HepG2 (cell line): ENCODE measurements at regions not wholly inside any gene's neighbourhood (a gene's known extent, or its start where the extent isn't known, plus 50 kb on each side); places are given as distances from the start of the nearest gene placed in this dataset.

Experiments used
- ATAC-seq: fragments of 200-7000 bp; cut with Tn5 transposase; 3 replicates; pipeline ENCODE4 v1.9.1; 2020; ENCODE audit warnings: mild to moderate bottlenecking, moderate library complexity
- BruUV-seq: library from RNA; stranded (reverse); fragments of 400-500 nt; replicated peaks from 2 replicates; lab custom pipeline; 2021; lab: Mats Ljungman, UMichigan
- CTCF ChIA-PET: fragments of 300-600 bp; formaldehyde crosslinking; extraction: SDS; loops from one replicate; lab custom pipeline; 2021; ENCODE audit warnings: low total read pairs, inconsistent platforms, low intra/inter-chr PET ratio; lab: Yijun Ruan, JAX
- POLR2A ChIA-PET: fragments of 350-600 bp; sonication (Branson Sonifier 250); formaldehyde crosslinking; loops from one replicate; lab custom pipeline; 2020; ENCODE audit warnings: antibody characterized with exemption, inconsistent platforms; lab: Yijun Ruan, JAX
- DNase-seq: peaks from one replicate; pipeline ENCODE4 v3.0.0-alpha.2; 2015; ENCODE audit warnings: low spot score
- FAIRE-seq: peaks from 3 replicates; lab custom pipeline; 2011; peaks lifted over from hg19 to GRCh38; lab: Jason Lieb, UNC
- H2AFZ ChIP-seq: one replicate; pipeline ENCODE4 v1.6.1; 2011; ENCODE audit warnings: low read length, inconsistent platforms
- H3K27ac ChIP-seq: fragments of 300-600 bp; 3 replicates; pipeline ENCODE4 v1.8.0; 2011; ENCODE audit warnings: mixed run types, mild to moderate bottlenecking, mixed read lengths, low read length, inconsistent platforms; ENCODE audit not compliant: insufficient read depth; ENCODE audit errors: extremely low read length
- H3K27me3 ChIP-seq, 2 experiments: fragments of 200-600 bp in 1 of 2; 2 replicates in 1 of 2; 3 replicates in 1 of 2; pipeline versions ENCODE4 v1.6.0 to v1.8.0; 2011; ENCODE audit warnings: low read length in 2 of 2, mild to moderate bottlenecking in 2 of 2, moderate library complexity in 2 of 2, inconsistent platforms in 1 of 2; ENCODE audit not compliant: insufficient read depth in 2 of 2, control insufficient read depth in 1 of 2
- H3K36me3 ChIP-seq, 2 experiments: fragments of 200-600 bp in 1 of 2; replicated peaks in 1 of 2; 2 replicates in 1 of 2; 3 replicates in 1 of 2; pipeline versions ENCODE4 v1.5.1 to v1.8.0; 2011; ENCODE audit warnings: low read length in 2 of 2, inconsistent platforms in 1 of 2; ENCODE audit not compliant: insufficient read depth in 2 of 2, control insufficient read depth in 1 of 2
- H3K4me1 ChIP-seq: 2 replicates; pipeline ENCODE4 v1.5.1; 2012; ENCODE audit warnings: low read length, inconsistent platforms; ENCODE audit not compliant: insufficient read depth
- H3K4me2 ChIP-seq: 2 replicates; pipeline ENCODE4 v1.6.0; 2011; ENCODE audit warnings: low read depth, low read length, inconsistent platforms
- H3K4me3 ChIP-seq, 3 experiments: fragments of 200-600 bp in 1 of 3; sonication (generic), shearing (Covaris generic) in 1 of 3; replicated peaks in 1 of 3; 2 replicates each; pipeline ENCODE4 v1.5.1; 2011 to 2016; ENCODE audit warnings: low read length in 3 of 3, inconsistent platforms in 2 of 3, low read depth in 2 of 3, mild to moderate bottlenecking in 2 of 3, control low read depth in 1 of 3, mixed read lengths in 1 of 3; ENCODE audit not compliant: insufficient read depth in 1 of 3
- H3K79me2 ChIP-seq: one replicate; pipeline ENCODE4 v1.6.1; 2011; ENCODE audit warnings: low read length, inconsistent platforms; ENCODE audit not compliant: insufficient read depth
- H3K9ac ChIP-seq: 2 replicates; pipeline ENCODE4 v1.6.0; 2011; ENCODE audit warnings: mild to moderate bottlenecking, low read depth, low read length, inconsistent platforms; ENCODE audit not compliant: insufficient read depth
- H3K9me3 ChIP-seq: 2 replicates; pipeline ENCODE4 v1.5.1; 2012; ENCODE audit warnings: mild to moderate bottlenecking, low read length
- H4K20me1 ChIP-seq: 2 replicates; pipeline ENCODE4 v1.6.0; 2011; ENCODE audit warnings: inconsistent platforms, mild to moderate bottlenecking, low read length, moderate library complexity; ENCODE audit not compliant: insufficient read depth
- CERS6 ChIP-seq: sonication (generic); formaldehyde crosslinking; IDR thresholded peaks from 2 replicates; pipeline ENCODE4 v1.5.0; 2020; ENCODE audit warnings: missing genetic modification reagents
- EZH2 ChIP-seq: conservative IDR thresholded peaks from 2 replicates; pipeline ENCODE4 v1.6.1; 2012; ENCODE audit warnings: mild to moderate bottlenecking, low read depth, low read length, moderate library complexity
- KIAA2018 ChIP-seq: sonication (generic); formaldehyde crosslinking; IDR thresholded peaks from 2 replicates; pipeline ENCODE4 v1.5.0; 2020; ENCODE audit warnings: mild to moderate bottlenecking, missing genetic modification reagents, borderline replicate concordance
- ZBTB3 ChIP-seq: sonication (generic); formaldehyde crosslinking; IDR thresholded peaks from 2 replicates; pipeline ENCODE4 v1.4.0; 2020; ENCODE audit warnings: low read depth, mild to moderate bottlenecking, moderate library complexity, missing genetic modification reagents, borderline replicate concordance
- ZNF20 ChIP-seq: sonication (generic); formaldehyde crosslinking; IDR thresholded peaks from 2 replicates; pipeline ENCODE4 v1.4.0; 2020; ENCODE audit warnings: mild to moderate bottlenecking, moderate library complexity, missing genetic modification reagents
- ZNF33B ChIP-seq: sonication (generic); formaldehyde crosslinking; IDR thresholded peaks from 2 replicates; pipeline ENCODE4 v1.5.1; 2020; ENCODE audit warnings: mild to moderate bottlenecking, missing genetic modification reagents
- ZNF768 ChIP-seq: sonication (generic); formaldehyde crosslinking; IDR thresholded peaks from 2 replicates; pipeline ENCODE4 v1.4.0; 2020; ENCODE audit warnings: missing genetic modification reagents
- WGBS: methylation state at CpG from one replicate; pipeline ENCODE4 v1.1.6; 2017; ENCODE audit warnings: low lambda C conversion rate; 5-methylcytosine and 5-hydroxymethylcytosine counted together
- in situ Hi-C: cut with HindIII; loops from 2 replicates; pipeline ENCODE4 v1.10.0; 2017; ENCODE audit warnings: low pct_unique_long_range_greater_than_20kb; ENCODE audit not compliant: extremely low pct_ligation_motif_present
- intact Hi-C: fragments of 100-400 bp; cut with micrococcal nuclease; formaldehyde crosslinking; loops from one replicate; pipeline ENCODE4 v1.10.0; 2022; ENCODE audit not compliant: unreplicated experiment
- TF ChIP-seq, protein P1 (sequence below): sonication (generic); formaldehyde crosslinking; IDR thresholded peaks from 2 replicates; pipeline ENCODE4 v1.4.0; 2020; ENCODE audit warnings: missing genetic modification reagents

DNA sequence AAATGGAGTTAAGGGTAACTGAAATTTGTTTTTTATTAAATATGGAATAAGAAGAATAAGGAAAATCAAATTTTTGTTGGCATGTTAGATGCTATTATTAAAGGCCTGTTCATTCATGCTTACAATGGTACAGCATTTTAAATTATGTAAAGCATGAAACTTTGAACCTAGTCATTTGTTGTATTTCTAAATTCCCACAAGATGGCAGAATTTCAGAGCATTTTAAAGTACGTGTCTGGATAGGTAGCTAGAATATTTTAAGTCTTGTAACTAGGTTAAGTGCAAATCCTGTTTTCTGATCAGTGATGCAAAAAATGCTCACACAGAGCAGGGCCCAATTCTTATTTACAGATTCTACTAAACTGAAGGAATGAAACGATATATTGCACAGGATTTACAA is 585.6 kb upstream of the MIS18BP1 start:
- Histone ChIP-seq H3K9me3 (no peaks in the 10 kb centered on the region), H3K79me2 (no peaks in the 10 kb centered on the region), H3K27ac (no peak overlapping the region), H3K4me2 (no peak overlapping the region), H3K9ac (no peak overlapping the region), H4K20me1 (no peaks in the 10 kb centered on the region), H2AFZ (no peak overlapping the region), H3K36me3 (no peaks in the 10 kb centered on the region), H3K4me3 (no peak overlapping the region), H3K4me1 (no peaks in the 10 kb centered on the region), H3K27me3 (no peaks in the 10 kb centered on the region)
- FAIRE-seq (no peak), DNase-seq (no peak), ATAC-seq (no peak)
- intact Hi-C loops (no loop called here), in situ Hi-C loops (no loop called here)
- ChIA-PET POLR2A (no interaction called here), CTCF (no interaction called here)
- no peak for TF ChIP-seq ZNF768 (CRISPR knock-in tag)
- TF ChIP-seq CERS6: no peak
- TF ChIP-seq, protein P1, sequence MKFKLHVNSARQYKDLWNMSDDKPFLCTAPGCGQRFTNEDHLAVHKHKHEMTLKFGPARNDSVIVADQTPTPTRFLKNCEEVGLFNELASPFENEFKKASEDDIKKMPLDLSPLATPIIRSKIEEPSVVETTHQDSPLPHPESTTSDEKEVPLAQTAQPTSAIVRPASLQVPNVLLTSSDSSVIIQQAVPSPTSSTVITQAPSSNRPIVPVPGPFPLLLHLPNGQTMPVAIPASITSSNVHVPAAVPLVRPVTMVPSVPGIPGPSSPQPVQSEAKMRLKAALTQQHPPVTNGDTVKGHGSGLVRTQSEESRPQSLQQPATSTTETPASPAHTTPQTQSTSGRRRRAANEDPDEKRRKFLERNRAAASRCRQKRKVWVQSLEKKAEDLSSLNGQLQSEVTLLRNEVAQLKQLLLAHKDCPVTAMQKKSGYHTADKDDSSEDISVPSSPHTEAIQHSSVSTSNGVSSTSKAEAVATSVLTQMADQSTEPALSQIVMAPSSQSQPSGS (CRISPR knock-in tag): no peak
- no peak for TF ChIP-seq EZH2
- no peak for TF ChIP-seq ZBTB3 (CRISPR knock-in tag)
- no peak for TF ChIP-seq ZNF20
- BruUV-seq: no TSS peak
- 0% methylated on average over 2 of the region's 2 CpGs for WGBS

- no peaks in the 10 kb centered on the region for H3K79me2 ChIP-seq
- H3K9me3 ChIP-seq: no peaks in the 10 kb centered on the region
- no peak overlapping the region for H2AFZ ChIP-seq
- no peaks in the 10 kb centered on the region for H3K36me3 ChIP-seq
- ChIA-PET POLR2A (no interaction called here), CTCF (no interaction called here)
- H3K27ac ChIP-seq: no peak overlapping the region
- 46% methylated on average over 2 of the region's 2 CpGs for WGBS
- no peak for DNase-seq
- FAIRE-seq: no peak
- H3K27me3 ChIP-seq: no peaks in the 10 kb centered on the region
- no peaks in the 10 kb centered on the region for H3K4me1 ChIP-seq
- H3K4me2 ChIP-seq: no peak overlapping the region
- intact Hi-C loops: no loop called here
- no TSS peak for BruUV-seq
- H3K9ac ChIP-seq: no peak overlapping the region
- H3K4me3 ChIP-seq: no peak overlapping the region
- in situ Hi-C loops: no loop called here
- no peaks in the 10 kb centered on the region for H4K20me1 ChIP-seq
- no peak for ATAC-seq
- TF ChIP-seq ZNF33B (CRISPR knock-in tag) (no peak), KIAA2018 (CRISPR knock-in tag) (no peak)
Measured at GRCh38 chr14:45819107-45819506, 566.1 kb upstream of the MIS18BP1 start.
